HCT116 (cell line): ENCODE measurements at regions not wholly inside any gene's neighbourhood (a gene's known extent, or its start where the extent isn't known, plus 50 kb on each side); places are given as distances from the start of the nearest gene placed in this dataset.

ENCODE experiments used
- CTCF ChIP-seq, 3 experiments: fragments of 200-600 bp in 1 of 3; sonication (generic) in 1 of 3; IDR thresholded peaks in 2 of 3; conservative IDR thresholded peaks in 1 of 3; 2 replicates each; pipeline ENCODE4 v1.5.1; 2012 to 2017; ENCODE audit warnings: low read depth in 2 of 3, low read length in 2 of 3, antibody characterized with exemption in 1 of 3, borderline replicate concordance in 1 of 3, control low read depth in 1 of 3, mild to moderate bottlenecking in 1 of 3, mixed read lengths in 1 of 3, mixed run types in 1 of 3, moderate library complexity in 1 of 3; ENCODE audit not compliant: insufficient read depth in 1 of 3
- EZH2 ChIP-seq: fragments of 200-600 bp; sonication (generic); IDR thresholded peaks from 2 replicates; pipeline ENCODE4 v1.6.1; 2017; ENCODE audit warnings: antibody characterized with exemption, mixed run types
- JUND ChIP-seq: IDR thresholded peaks from 2 replicates; pipeline ENCODE4 v1.6.1; 2012
- POLR2A ChIP-seq: IDR thresholded peaks from 2 replicates; pipeline ENCODE4 v1.7.0; 2011; ENCODE audit warnings: borderline replicate concordance; ENCODE audit not compliant: insufficient read depth, insufficient read length; ENCODE audit errors: extremely low read depth
- POLR2AphosphoS5 ChIP-seq: IDR thresholded peaks from 2 replicates; pipeline ENCODE4 v1.6.1; 2011; ENCODE audit warnings: mild to moderate bottlenecking, low read depth, low read length, moderate library complexity
- REST ChIP-seq: IDR thresholded peaks from 2 replicates; pipeline ENCODE4 v1.6.1; 2012; ENCODE audit warnings: low read depth
- TCF7L2 ChIP-seq: IDR thresholded peaks from 2 replicates; pipeline ENCODE4 v1.7.0; 2011; ENCODE audit warnings: borderline replicate concordance, inconsistent platforms; ENCODE audit not compliant: insufficient read depth, insufficient read length; ENCODE audit errors: extremely low read depth
- YY1 ChIP-seq: IDR thresholded peaks from 2 replicates; pipeline ENCODE4 v1.6.1; 2011; ENCODE audit warnings: low read length, low read depth, moderate library complexity, mild to moderate bottlenecking; ENCODE audit not compliant: insufficient replicate concordance; ENCODE audit errors: extremely low read depth

- no peak for TF ChIP-seq CTCF (IDR thresholded peaks at IDR 0.05 in 2 of 3, conservative IDR thresholded peaks at IDR 0.05 in 1 of 3; ENCODE audit: borderline replicate concordance in 1 of 3, insufficient read depth in 1 of 3, low read depth in 2 of 3, low read length in 2 of 3)
- TF ChIP-seq POLR2AphosphoS5 = no peak
- TF ChIP-seq TCF7L2 = no peak
- no peak for TF ChIP-seq REST
- TF ChIP-seq EZH2 = no peak
- no peak for TF ChIP-seq POLR2A
- no peak for TF ChIP-seq JUND
- TF ChIP-seq YY1 = no peak
Measured at GRCh38 chr3:25145176-25145575, 282.9 kb upstream of the RARB start.
